ENCODE measurements at regions not wholly inside any gene's neighbourhood (a gene's known extent, or its start where the extent isn't known, plus 50 kb on each side); places are given as distances from the start of the nearest gene placed in this dataset.

- no peak for DNase-seq (ENCODE audit: low read depth in 1 of 2, low spot score in 1 of 2)
- no peaks in the 10 kb centered on the region for H3K27me3 ChIP-seq (ENCODE audit: insufficient read depth, poor library complexity, severe bottlenecking)
- no peak overlapping the region for H3K4me3 ChIP-seq (replicated peaks; ENCODE audit: insufficient read depth, low read length)
- no peak overlapping the region for H3K27ac ChIP-seq (replicated peaks)
- TF ChIP-seq POLR2AphosphoS5 (IDR thresholded peaks at IDR 0.05; ENCODE audit: low read depth) (no peak), SPI1 (IDR thresholded peaks at IDR 0.05; ENCODE audit: borderline replicate concordance, low read depth) (no peak), GABPA (IDR thresholded peaks at IDR 0.05; ENCODE audit: low read depth) (no peak), CTCF (IDR thresholded peaks at IDR 0.05; ENCODE audit: insufficient read depth, low read length) (no peak), REST (IDR thresholded peaks at IDR 0.05; ENCODE audit: insufficient replicate concordance, low read depth) (no peak)
These were observed 209.7 kb downstream of the ABCC12 start for GRCh38 chr16:47946092-47946491.

GRCh38 chr16:47944589-47944988 lies 211.2 kb downstream of the ABCC12 start:
- H3K4me3 ChIP-seq (replicated peaks; ENCODE audit: insufficient read depth, low read length) = no peak overlapping the region
- TF ChIP-seq CTCF (IDR thresholded peaks at IDR 0.05; ENCODE audit: insufficient read depth, low read length) (no peak), GABPA (IDR thresholded peaks at IDR 0.05; ENCODE audit: low read depth) (no peak), SPI1 (IDR thresholded peaks at IDR 0.05; ENCODE audit: borderline replicate concordance, low read depth) (no peak), REST (IDR thresholded peaks at IDR 0.05; ENCODE audit: insufficient replicate concordance, low read depth) (no peak)
- no peak for DNase-seq (ENCODE audit: low read depth in 1 of 2, low spot score in 1 of 2)
- H3K27ac ChIP-seq (replicated peaks) = no peak overlapping the region
- H3K27me3 ChIP-seq (ENCODE audit: insufficient read depth, poor library complexity, severe bottlenecking) = no peaks in the 10 kb centered on the region

GRCh38 chr16:47943235-47943634 lies 212.6 kb downstream of the ABCC12 start:
- Histone ChIP-seq H3K4me3 (replicated peaks; ENCODE audit: insufficient read depth, low read length) (no peak overlapping the region), H3K27ac (replicated peaks) (no peak overlapping the region), H3K27me3 (ENCODE audit: insufficient read depth, poor library complexity, severe bottlenecking) (no peaks in the 10 kb centered on the region)
- no peak for TF ChIP-seq GABPA (IDR thresholded peaks at IDR 0.05; ENCODE audit: low read depth)
- no peak for TF ChIP-seq POLR2AphosphoS5 (IDR thresholded peaks at IDR 0.05; ENCODE audit: low read depth)
- no peak for TF ChIP-seq CTCF (IDR thresholded peaks at IDR 0.05; ENCODE audit: insufficient read depth, low read length)
- TF ChIP-seq SPI1 (IDR thresholded peaks at IDR 0.05; ENCODE audit: borderline replicate concordance, low read depth) = no peak
- TF ChIP-seq REST (IDR thresholded peaks at IDR 0.05; ENCODE audit: insufficient replicate concordance, low read depth) = no peak
- DNase-seq (ENCODE audit: low read depth in 1 of 2, low spot score in 1 of 2) = no peak
